Upper lobe of left lung (tissue), 6 donors: ENCODE measurements at regions not wholly inside any gene's neighbourhood (a gene's known extent, or its start where the extent isn't known, plus 50 kb on each side); places are given as distances from the start of the nearest gene placed in this dataset.
A peak's percentile ranks its signal among the peaks of the same experiment; 100 is the strongest.

Experiments
- ATAC-seq, 2 donors: fragments of 200-7000 bp; cut with Tn5 transposase; one replicate each; pipeline ENCODE4 v1.9.1; 2022; ENCODE audit warnings: mild to moderate bottlenecking in 2 of 2, moderate library complexity in 2 of 2; ENCODE audit not compliant: low FRiP score in 2 of 2
- DNase-seq, 2 donors: peaks; one replicate each; pipeline ENCODE4 v3.0.0-alpha.2; 2019 to 2020
- H3K27ac ChIP-seq, 4 donors: fragments of 200-600 bp; sonication (generic); one replicate each; pipeline ENCODE4 v1.5.1; 2016 to 2019
- H3K27me3 ChIP-seq, 4 donors: fragments of 200-600 bp; sonication (generic); one replicate each; pipeline ENCODE4 v1.5.1; 2017 to 2019
- H3K36me3 ChIP-seq, 4 donors: fragments of 200-600 bp; sonication (generic); one replicate each; pipeline ENCODE4 v1.5.1; 2016 to 2019
- H3K4me1 ChIP-seq, 4 donors: fragments of 200-600 bp; sonication (generic); one replicate each; pipeline ENCODE4 v1.5.1; 2018 to 2019
- H3K4me3 ChIP-seq, 4 donors: fragments of 200-600 bp; sonication (generic); one replicate each; pipeline ENCODE4 v1.5.1; 2017 to 2019; ENCODE audit warnings: mild to moderate bottlenecking in 2 of 4, moderate library complexity in 1 of 4
- H3K9me3 ChIP-seq, 4 donors: fragments of 200-600 bp; sonication (generic); one replicate each; pipeline ENCODE4 v1.5.1; 2018 to 2019
- EP300 ChIP-seq, 4 donors: sonication (generic); formaldehyde crosslinking; IDR thresholded peaks; one replicate each; pipeline ENCODE4 v1.5.1; 2017; ENCODE audit warnings: antibody characterized with exemption in 4 of 4, control low read depth in 2 of 4
- POLR2A ChIP-seq, 4 donors: fragments of 450-650 bp; IDR thresholded peaks; one replicate each; pipeline ENCODE4 v1.5.1; 2016 to 2017; ENCODE audit warnings: antibody characterized with exemption in 4 of 4, mild to moderate bottlenecking in 2 of 4
- POLR2AphosphoS5 ChIP-seq, 2 donors: sonication (generic); formaldehyde crosslinking; IDR thresholded peaks; one replicate each; pipeline ENCODE4 v1.5.1; 2017; ENCODE audit warnings: antibody characterized with exemption in 2 of 2
- WGBS, 2 donors: methylation state at CpG; one replicate each; pipeline ENCODE4 v1.1.5; 2017 to 2018; 5-methylcytosine and 5-hydroxymethylcytosine counted together
- TF ChIP-seq, protein P1 (sequence below), 6 experiments: fragments of 450-650 bp in 4 of 6; fragments of 200-600 bp in 2 of 6; sonication (generic) in 2 of 6; IDR thresholded peaks; one replicate each; pipeline ENCODE4 v1.5.1; 2016 to 2019; ENCODE audit warnings: antibody characterized with exemption in 6 of 6
- donor health status: DM: no; HTN: no; CAD: no; lungs with moderate emphysema.
- donor health status: DM: no; HTN: yes; CAD: no; lungs with severe emphysema.

DNA sequence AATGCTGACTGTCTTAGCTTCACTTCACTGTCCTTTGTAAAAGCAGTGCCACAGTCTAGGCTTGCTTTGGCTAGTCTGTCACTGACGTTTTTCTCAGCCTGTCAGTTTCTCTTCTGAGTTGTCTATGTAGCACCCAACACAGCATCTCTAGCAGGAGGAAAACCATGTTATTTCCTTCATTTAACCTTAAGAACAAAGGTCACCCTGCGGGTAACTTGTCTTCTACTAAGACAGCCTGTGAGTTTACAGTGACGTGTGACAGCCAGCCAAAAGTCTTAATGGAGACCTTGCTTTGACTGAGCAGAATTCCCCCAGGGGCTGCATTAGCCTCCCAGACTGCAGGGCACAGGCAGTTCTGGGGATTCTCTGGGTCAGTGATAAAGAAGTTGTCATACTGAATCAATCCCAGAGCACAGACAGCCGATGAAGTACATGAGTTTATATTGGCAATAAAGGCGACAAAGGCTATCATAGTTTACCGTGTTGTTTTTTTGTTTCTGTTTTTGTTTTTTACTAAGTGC lies 296.0 kb upstream of the KIAA1217 start:
- Histone ChIP-seq H3K9me3 (no peaks in the 10 kb centered on the region), H3K36me3 (no peaks in the 10 kb centered on the region), H3K27me3 (no peaks in the 10 kb centered on the region), H3K4me1 (peaks cover 0 to 6% (median 0%) of the 10 kb centered on the region in 4 donors), H3K27ac (no peak overlapping the region), H3K4me3 (no peak overlapping the region)
- 51 to 67% methylated on average over 6 of the region's 6 CpGs for WGBS, 2 donors
- DNase-seq (no peak), ATAC-seq (no peak)
- no peak for TF ChIP-seq POLR2AphosphoS5 (IDR thresholded peaks at IDR 0.05)
- TF ChIP-seq EP300 (IDR thresholded peaks at IDR 0.05): no peak
- TF ChIP-seq POLR2A (IDR thresholded peaks at IDR 0.05): no peak
- TF ChIP-seq, protein P1, sequence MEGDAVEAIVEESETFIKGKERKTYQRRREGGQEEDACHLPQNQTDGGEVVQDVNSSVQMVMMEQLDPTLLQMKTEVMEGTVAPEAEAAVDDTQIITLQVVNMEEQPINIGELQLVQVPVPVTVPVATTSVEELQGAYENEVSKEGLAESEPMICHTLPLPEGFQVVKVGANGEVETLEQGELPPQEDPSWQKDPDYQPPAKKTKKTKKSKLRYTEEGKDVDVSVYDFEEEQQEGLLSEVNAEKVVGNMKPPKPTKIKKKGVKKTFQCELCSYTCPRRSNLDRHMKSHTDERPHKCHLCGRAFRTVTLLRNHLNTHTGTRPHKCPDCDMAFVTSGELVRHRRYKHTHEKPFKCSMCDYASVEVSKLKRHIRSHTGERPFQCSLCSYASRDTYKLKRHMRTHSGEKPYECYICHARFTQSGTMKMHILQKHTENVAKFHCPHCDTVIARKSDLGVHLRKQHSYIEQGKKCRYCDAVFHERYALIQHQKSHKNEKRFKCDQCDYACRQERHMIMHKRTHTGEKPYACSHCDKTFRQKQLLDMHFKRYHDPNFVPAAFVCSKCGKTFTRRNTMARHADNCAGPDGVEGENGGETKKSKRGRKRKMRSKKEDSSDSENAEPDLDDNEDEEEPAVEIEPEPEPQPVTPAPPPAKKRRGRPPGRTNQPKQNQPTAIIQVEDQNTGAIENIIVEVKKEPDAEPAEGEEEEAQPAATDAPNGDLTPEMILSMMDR (IDR thresholded peaks at IDR 0.05): no peak

DNA sequence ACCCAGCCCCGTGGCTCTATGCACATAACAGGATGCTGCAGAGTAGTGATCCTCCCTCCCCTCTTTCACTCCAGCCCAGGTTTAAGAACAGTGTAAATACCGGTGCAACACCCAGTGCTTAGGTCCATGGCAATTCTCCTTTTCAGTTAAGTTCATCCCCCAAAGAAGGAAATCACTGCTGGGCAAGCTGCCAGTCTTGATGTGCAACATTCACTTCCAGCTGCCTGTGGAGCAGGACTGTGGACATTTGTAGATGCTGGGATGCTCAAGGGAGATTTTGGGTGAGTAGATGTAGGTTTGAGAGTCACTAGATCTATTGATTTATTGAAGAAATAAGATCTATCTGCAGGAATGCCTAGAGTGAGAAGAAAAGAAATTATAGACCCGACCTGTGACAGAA lies 294.3 kb upstream of the KIAA1217 start:
- TF ChIP-seq, protein P1 (IDR thresholded peaks at IDR 0.05): no peak
- no peak for TF ChIP-seq POLR2AphosphoS5 (IDR thresholded peaks at IDR 0.05)
- no peak for TF ChIP-seq EP300 (IDR thresholded peaks at IDR 0.05)
- TF ChIP-seq POLR2A (IDR thresholded peaks at IDR 0.05): no peak
- H3K4me3 ChIP-seq: no peak overlapping the region
- H3K9me3 ChIP-seq: no peaks in the 10 kb centered on the region
- peaks cover 0 to 10% (median 4%) of the 10 kb centered on the region in 4 donors for H3K4me1 ChIP-seq
- WGBS, 2 donors: 64 to 65% methylated on average over 3 of the region's 3 CpGs
- no peak for DNase-seq
- no peak for ATAC-seq
- H3K27me3 ChIP-seq: no peaks in the 10 kb centered on the region
- H3K27ac ChIP-seq: no peak overlapping the region
- H3K36me3 ChIP-seq: no peaks in the 10 kb centered on the region

DNA sequence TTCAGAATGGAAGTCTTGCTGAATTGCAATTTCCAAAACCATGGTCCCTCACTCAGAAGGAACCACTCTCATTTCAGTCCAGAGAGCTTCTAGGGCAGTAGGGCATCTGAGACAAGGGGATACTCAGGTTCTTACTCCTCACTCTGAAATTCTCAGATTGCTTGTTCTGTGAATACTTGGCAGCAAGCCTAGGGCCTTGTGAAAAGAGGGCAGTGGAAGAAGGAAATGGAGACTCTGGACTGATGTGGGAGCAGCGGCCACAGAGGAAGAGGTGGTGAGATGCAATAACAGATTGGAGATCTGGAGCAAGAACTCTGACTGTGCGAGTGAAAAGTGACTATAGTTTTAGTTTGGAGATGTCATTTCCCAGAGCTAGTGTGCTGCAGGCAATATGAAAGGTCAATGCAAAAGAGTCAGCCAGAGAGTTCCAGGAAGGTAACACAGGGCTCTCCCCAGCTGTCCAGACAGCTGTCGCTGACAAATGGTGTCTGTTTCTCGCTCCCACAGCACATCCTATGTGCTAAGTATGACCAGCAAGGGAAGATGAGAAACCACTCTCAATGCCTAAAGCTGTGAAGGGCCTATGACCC lies 291.6 kb upstream of the KIAA1217 start:
- TF ChIP-seq EP300 (IDR thresholded peaks at IDR 0.05) (no peak), POLR2AphosphoS5 (IDR thresholded peaks at IDR 0.05) (no peak), POLR2A (IDR thresholded peaks at IDR 0.05) (no peak)
- TF ChIP-seq, protein P1 (IDR thresholded peaks at IDR 0.05): no peak
- Histone ChIP-seq H3K4me1 (peaks cover 0 to 10% (median 4%) of the 10 kb centered on the region in 4 donors), H3K36me3 (no peaks in the 10 kb centered on the region), H3K4me3 (no peak overlapping the region), H3K27ac (no peak overlapping the region), H3K27me3 (no peaks in the 10 kb centered on the region), H3K9me3 (no peaks in the 10 kb centered on the region)
- WGBS, 2 donors: 44 to 45% methylated on average over 4 of the region's 4 CpGs
- no peak for ATAC-seq
- peak in 1 of 2 donors; percentile 23 for DNase-seq

DNA sequence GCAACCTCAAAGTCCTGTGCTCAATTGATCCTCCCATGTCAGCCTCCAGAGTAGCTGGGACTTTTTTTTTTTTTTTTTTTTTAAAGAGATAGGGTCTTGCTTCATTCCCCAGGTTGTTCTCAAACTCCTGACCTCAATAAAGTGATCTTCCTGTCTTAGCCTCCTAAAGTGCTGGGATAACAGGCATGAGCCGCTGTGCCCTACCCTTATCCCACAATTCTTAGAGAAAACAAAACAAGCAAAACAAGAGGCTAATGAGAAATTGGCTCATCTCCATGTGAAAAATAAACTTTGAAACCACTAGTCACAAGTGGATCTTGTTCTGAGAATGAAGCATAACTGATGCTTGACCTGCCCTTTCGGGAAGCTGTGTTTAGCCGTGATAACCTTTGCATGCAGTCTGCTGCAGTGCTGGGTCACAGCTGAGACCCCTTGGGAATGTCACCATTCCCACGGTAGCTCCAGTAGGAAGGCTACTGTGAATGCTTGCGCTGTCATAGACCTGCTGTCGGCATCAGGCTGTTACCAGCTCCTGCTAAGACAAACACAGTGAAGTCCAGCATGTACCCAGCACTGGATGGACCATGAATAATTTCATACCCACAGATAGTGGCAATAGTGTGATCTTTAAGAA lies 290.7 kb upstream of the KIAA1217 start:
- no peak for DNase-seq
- 36 to 53% methylated on average over 5 to 6 of the region's 6 CpGs for WGBS, 2 donors
- no peaks in the 10 kb centered on the region for H3K27me3 ChIP-seq
- ATAC-seq: peak in 1 of 2 donors; percentile 50
- no peak overlapping the region for H3K27ac ChIP-seq
- H3K4me3 ChIP-seq: no peak overlapping the region
- H3K4me1 ChIP-seq: peaks cover 0 to 10% (median 4%) of the 10 kb centered on the region in 4 donors
- TF ChIP-seq POLR2A (IDR thresholded peaks at IDR 0.05) (no peak), EP300 (IDR thresholded peaks at IDR 0.05) (no peak), POLR2AphosphoS5 (IDR thresholded peaks at IDR 0.05) (no peak)
- TF ChIP-seq, protein P1 (IDR thresholded peaks at IDR 0.05): no peak
- no peaks in the 10 kb centered on the region for H3K36me3 ChIP-seq
- no peaks in the 10 kb centered on the region for H3K9me3 ChIP-seq
